GM23248 (cell line): ENCODE measurements at regions not wholly inside any gene's neighbourhood (a gene's known extent, or its start where the extent isn't known, plus 50 kb on each side); places are given as distances from the start of the nearest gene placed in this dataset.

ENCODE experiments used
- DNase-seq: peaks from one replicate; pipeline ENCODE4 v3.0.0-alpha.2; 2015
- H2AFZ ChIP-seq: fragments of 200-600 bp; sonication (generic); 2 replicates; pipeline ENCODE4 v1.6.1; 2016; ENCODE audit warnings: antibody characterized with exemption
- H3F3A ChIP-seq: fragments of 200-600 bp; sonication (generic); 2 replicates; pipeline ENCODE4 v1.6.1; 2016; ENCODE audit warnings: mild to moderate bottlenecking, antibody characterized with exemption, mixed run types; ENCODE audit not compliant: insufficient read depth
- H3K27ac ChIP-seq: fragments of 200-600 bp; sonication (generic); 2 replicates; pipeline ENCODE4 v1.5.1; 2016; ENCODE audit warnings: mild to moderate bottlenecking
- H3K27me3 ChIP-seq: fragments of 200-600 bp; sonication (generic); replicated peaks from 2 replicates; pipeline ENCODE4 v1.6.1; 2016; ENCODE audit warnings: mild to moderate bottlenecking; ENCODE audit not compliant: insufficient read depth
- H3K36me3 ChIP-seq: fragments of 200-600 bp; sonication (generic); 2 replicates; pipeline ENCODE4 v1.6.1; 2016; ENCODE audit warnings: low read depth, mild to moderate bottlenecking
- H3K4me1 ChIP-seq: fragments of 200-600 bp; sonication (generic); 2 replicates; pipeline ENCODE4 v1.6.1; 2016; ENCODE audit warnings: mild to moderate bottlenecking; ENCODE audit not compliant: insufficient read depth
- H3K4me2 ChIP-seq: fragments of 200-600 bp; sonication (generic); one replicate; pipeline ENCODE4 v1.6.1; 2016; ENCODE audit warnings: mild to moderate bottlenecking; ENCODE audit not compliant: unreplicated experiment
- H3K4me3 ChIP-seq: fragments of 200-600 bp; sonication (generic); 2 replicates; pipeline ENCODE4 v1.5.1; 2016; ENCODE audit warnings: mild to moderate bottlenecking
- H3K79me2 ChIP-seq: fragments of 200-600 bp; sonication (generic); 2 replicates; pipeline ENCODE4 v1.6.1; 2016; ENCODE audit warnings: mild to moderate bottlenecking; ENCODE audit not compliant: insufficient read depth
- H3K9ac ChIP-seq: fragments of 200-600 bp; sonication (generic); 2 replicates; pipeline ENCODE4 v1.6.1; 2016; ENCODE audit warnings: mild to moderate bottlenecking
- H3K9me2 ChIP-seq: fragments of 200-600 bp; sonication (generic); 2 replicates; pipeline ENCODE4 v1.6.1; 2016; ENCODE audit warnings: mixed run types, mild to moderate bottlenecking, moderate library complexity; ENCODE audit not compliant: insufficient read depth
- H3K9me3 ChIP-seq: fragments of 200-600 bp; sonication (generic); one replicate; pipeline ENCODE4 v1.6.1; 2017; ENCODE audit warnings: low read depth
- H4K20me1 ChIP-seq: fragments of 200-600 bp; sonication (generic); 2 replicates; pipeline ENCODE4 v1.6.0; 2016; ENCODE audit not compliant: insufficient read depth
- EZH2 ChIP-seq: fragments of 200-600 bp; sonication (generic); IDR thresholded peaks from 2 replicates; pipeline ENCODE4 v1.6.1; 2018; ENCODE audit warnings: antibody characterized with exemption, mild to moderate bottlenecking; ENCODE audit not compliant: insufficient read depth, poor library complexity, severe bottlenecking
- EZH2phosphoT487 ChIP-seq: fragments of 200-600 bp; sonication (generic); IDR thresholded peaks from 2 replicates; pipeline ENCODE4 v1.6.1; 2018; ENCODE audit warnings: antibody characterized with exemption, moderate library complexity, mild to moderate bottlenecking, low read depth; ENCODE audit not compliant: insufficient read depth
- WGBS, 2 experiments: methylation state at CpG; one replicate each; pipeline ENCODE4 v1.1.6; 2015 to 2017; ENCODE audit warnings: low lambda C conversion rate in 2 of 2, low coverage in 1 of 2; ENCODE audit errors: missing lambda C conversion rate in 2 of 2; 5-methylcytosine and 5-hydroxymethylcytosine counted together
- in situ Hi-C: fragments of 300-500 bp; cut with MboI; formaldehyde crosslinking; loops from 2 replicates; pipeline ENCODE4 v1.15.0; 2020

DNA sequence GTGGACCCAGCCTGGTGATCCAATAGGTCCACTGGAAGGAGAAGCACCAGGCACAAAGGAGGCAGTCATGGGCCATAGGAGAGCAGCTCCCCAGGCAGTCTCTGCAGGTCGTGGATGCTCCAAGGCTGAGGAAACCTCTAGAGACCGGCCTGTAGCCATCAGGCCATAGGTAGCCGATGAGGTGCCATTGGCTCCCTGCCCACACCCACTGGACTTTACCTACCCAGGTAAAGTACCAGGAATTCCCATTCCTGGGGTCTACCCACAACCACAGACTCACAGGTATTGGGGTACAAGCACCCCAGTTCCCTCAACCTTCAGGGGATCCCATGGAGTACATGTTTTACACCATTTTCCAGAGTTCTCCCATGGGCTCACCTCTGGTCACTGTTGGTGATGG, 188.0 kb upstream of the TCERG1L start:
- Histone ChIP-seq H3K4me1 (no peaks in the 10 kb centered on the region), H3K36me3 (no peaks in the 10 kb centered on the region), H3F3A (no peaks in the 10 kb centered on the region), H3K4me2 (no peak overlapping the region), H3K27ac (no peak overlapping the region), H3K27me3 (no peaks in the 10 kb centered on the region), H2AFZ (no peak overlapping the region), H3K9ac (no peak overlapping the region), H3K4me3 (no peak overlapping the region), H4K20me1 (no peaks in the 10 kb centered on the region), H3K9me3 (peaks cover 4% of the 10 kb centered on the region), H3K79me2 (no peaks in the 10 kb centered on the region), H3K9me2 (no peaks in the 10 kb centered on the region)
- in situ Hi-C loops = no loop called here
- TF ChIP-seq EZH2 (no peak), EZH2phosphoT487 (no peak)
- no peak for DNase-seq
- 48 to 49% methylated on average over 3 of the region's 3 CpGs for WGBS, 2 experiments

DNA sequence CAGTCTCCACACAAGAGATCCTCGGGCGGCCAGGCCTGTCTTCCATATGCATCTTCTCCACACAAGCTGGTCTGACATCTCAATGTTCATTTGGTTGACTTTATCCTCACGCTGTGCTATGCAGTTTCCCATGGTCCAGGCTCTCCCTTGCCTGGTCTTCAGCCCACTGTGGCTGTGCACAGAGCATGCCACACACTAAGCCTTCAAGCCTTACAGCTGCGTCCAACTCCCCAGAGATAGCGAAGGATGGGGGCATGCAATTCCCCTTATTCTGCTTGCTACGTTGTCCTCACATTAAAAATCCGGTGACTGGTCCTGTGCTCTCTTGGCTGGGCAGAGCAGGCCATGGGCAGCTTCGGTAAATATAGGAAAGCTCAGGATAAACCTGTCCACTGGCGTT, 188.7 kb upstream of the TCERG1L start:
- no peaks in the 10 kb centered on the region for H3K27me3 ChIP-seq
- H3K9me3 ChIP-seq = peaks cover 4% of the 10 kb centered on the region
- DNase-seq = no peak
- TF ChIP-seq EZH2phosphoT487 = no peak
- TF ChIP-seq EZH2 = no peak
- no peaks in the 10 kb centered on the region for H3K79me2 ChIP-seq
- H3K4me1 ChIP-seq = no peaks in the 10 kb centered on the region
- H3K9me2 ChIP-seq = no peaks in the 10 kb centered on the region
- no peak overlapping the region for H3K27ac ChIP-seq
- in situ Hi-C loops = no loop called here
- no peaks in the 10 kb centered on the region for H3F3A ChIP-seq
- no peak overlapping the region for H3K9ac ChIP-seq
- H4K20me1 ChIP-seq = no peaks in the 10 kb centered on the region
- no peak overlapping the region for H2AFZ ChIP-seq
- no peaks in the 10 kb centered on the region for H3K36me3 ChIP-seq
- no peak overlapping the region for H3K4me3 ChIP-seq
- no peak overlapping the region for H3K4me2 ChIP-seq
- 60 to 65% methylated on average over 9 of the region's 9 CpGs for WGBS, 2 experiments

DNA sequence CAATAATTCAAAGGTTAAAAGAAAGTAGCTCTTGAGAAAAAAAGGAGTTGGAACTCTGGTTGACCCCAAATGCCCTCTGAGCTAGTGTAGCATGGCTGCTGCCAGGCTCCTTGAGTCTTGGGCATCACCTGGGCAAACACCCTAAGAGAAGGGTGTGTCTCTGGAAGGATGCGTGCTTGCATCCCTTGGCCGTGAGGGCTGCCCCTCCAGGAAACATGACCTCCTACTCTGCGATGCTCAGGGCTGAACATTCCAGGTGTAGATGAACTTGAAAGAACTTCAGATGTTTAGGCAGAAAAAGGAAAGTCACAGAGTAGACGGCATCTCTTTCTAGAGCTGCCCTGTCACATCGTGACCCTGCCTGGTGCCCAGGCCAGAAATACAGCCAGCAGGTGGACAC, 189.4 kb upstream of the TCERG1L start:
- no peak for TF ChIP-seq EZH2phosphoT487
- TF ChIP-seq EZH2 = no peak
- Histone ChIP-seq H3K79me2 (no peaks in the 10 kb centered on the region), H3K4me3 (no peak overlapping the region), H3K36me3 (no peaks in the 10 kb centered on the region), H3K4me1 (no peaks in the 10 kb centered on the region), H4K20me1 (no peaks in the 10 kb centered on the region), H3K4me2 (no peak overlapping the region), H3K27ac (no peak overlapping the region), H2AFZ (no peak overlapping the region), H3K27me3 (no peaks in the 10 kb centered on the region), H3K9me2 (no peaks in the 10 kb centered on the region), H3K9ac (no peak overlapping the region), H3K9me3 (peaks cover 4% of the 10 kb centered on the region), H3F3A (no peaks in the 10 kb centered on the region)
- DNase-seq = no peak
- 65 to 78% methylated on average over 5 of the region's 5 CpGs for WGBS, 2 experiments
- in situ Hi-C loops = no loop called here

DNA sequence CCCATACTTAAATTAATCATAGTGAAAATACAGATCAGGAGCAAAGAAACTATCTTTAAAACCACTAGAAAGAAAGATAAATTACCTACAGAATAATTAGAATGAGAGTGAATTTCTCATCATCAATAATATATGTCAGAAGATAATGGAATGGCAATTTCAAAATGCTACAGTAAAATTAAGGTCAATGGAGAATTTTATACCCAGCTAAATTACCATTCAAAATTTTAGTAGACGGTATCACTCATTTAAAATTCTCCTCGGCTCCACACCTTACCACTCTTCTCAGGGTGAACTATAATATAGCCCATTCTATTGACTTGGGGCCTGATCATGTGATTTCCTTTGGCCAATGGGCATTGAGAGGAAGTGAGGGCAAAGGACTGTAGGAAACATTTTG, 192.5 kb upstream of the TCERG1L start:
- no peak overlapping the region for H2AFZ ChIP-seq
- peaks cover 4% of the 10 kb centered on the region for H3K9me3 ChIP-seq
- WGBS, 2 experiments = 50 to 56% methylated on average over 2 of the region's 2 CpGs
- H3K79me2 ChIP-seq = no peaks in the 10 kb centered on the region
- H3K4me2 ChIP-seq = no peak overlapping the region
- H3K9me2 ChIP-seq = no peaks in the 10 kb centered on the region
- H3K36me3 ChIP-seq = no peaks in the 10 kb centered on the region
- H3K9ac ChIP-seq = no peak overlapping the region
- no peaks in the 10 kb centered on the region for H3K27me3 ChIP-seq
- DNase-seq = no peak
- H3K27ac ChIP-seq = no peak overlapping the region
- no peaks in the 10 kb centered on the region for H3F3A ChIP-seq
- no peaks in the 10 kb centered on the region for H3K4me1 ChIP-seq
- TF ChIP-seq EZH2 (no peak), EZH2phosphoT487 (no peak)
- H3K4me3 ChIP-seq = no peak overlapping the region
- no peaks in the 10 kb centered on the region for H4K20me1 ChIP-seq
- in situ Hi-C loops = no loop called here

DNA sequence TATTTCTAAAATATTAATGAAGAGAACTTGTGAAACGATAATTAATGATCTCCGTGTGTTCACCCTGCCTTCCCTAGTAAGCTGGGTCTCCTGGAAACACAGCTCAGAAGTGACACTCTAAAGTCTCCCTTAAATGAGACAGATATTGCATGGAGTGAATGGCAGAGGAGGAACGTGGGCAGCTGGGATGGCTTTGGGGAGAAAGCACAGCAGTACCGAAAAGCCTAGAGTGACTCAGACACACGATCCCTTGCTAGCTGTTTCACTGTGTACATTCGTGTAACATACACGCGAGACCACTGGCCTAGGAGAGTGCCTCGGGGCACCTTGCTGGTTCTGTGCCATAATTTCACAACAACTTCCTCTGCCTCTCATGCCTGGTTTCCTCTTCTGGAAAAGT, 199.9 kb upstream of the TCERG1L start:
- H3K27me3 ChIP-seq = no peaks in the 10 kb centered on the region
- peaks cover 14% of the 10 kb centered on the region for H3K4me1 ChIP-seq
- H3K27ac ChIP-seq = no peak overlapping the region
- no peaks in the 10 kb centered on the region for H3K36me3 ChIP-seq
- H3K4me3 ChIP-seq = no peak overlapping the region
- no peak overlapping the region for H3K4me2 ChIP-seq
- TF ChIP-seq EZH2phosphoT487 (no peak), EZH2 (no peak)
- H3K79me2 ChIP-seq = no peaks in the 10 kb centered on the region
- H3K9ac ChIP-seq = no peak overlapping the region
- peaks cover 5% of the 10 kb centered on the region; the same call in 1 of the 2 replicates for H3F3A ChIP-seq
- no peaks in the 10 kb centered on the region for H3K9me2 ChIP-seq
- in situ Hi-C loops = no loop called here
- H2AFZ ChIP-seq = no peak overlapping the region
- no peaks in the 10 kb centered on the region for H3K9me3 ChIP-seq
- H4K20me1 ChIP-seq = no peaks in the 10 kb centered on the region
- 65 to 67% methylated on average over 9 of the region's 9 CpGs for WGBS, 2 experiments
- DNase-seq = no peak
